ENCODE measurements at regions not wholly inside any gene's neighbourhood (a gene's known extent, or its start where the extent isn't known, plus 50 kb on each side); places are given as distances from the start of the nearest gene placed in this dataset.

GRCh38 chr5:167242701-167243100, 1048.7 kb upstream of the WWC1 start:
- Histone ChIP-seq H3K36me3 (no peaks in the 10 kb centered on the region), H3K4me1 (no peaks in the 10 kb centered on the region), H3K9me3 (no peaks in the 10 kb centered on the region), H3K27me3 (replicated peaks in 1 of 7) (no peaks in the 10 kb centered on the region), H3K27ac (no peak overlapping the region), H3K4me3 (no peak overlapping the region)
- TF ChIP-seq CTCF (IDR thresholded peaks at IDR 0.05 in 8 of 11, conservative IDR thresholded peaks at IDR 0.05 in 3 of 11), result no peak
- no peak for TF ChIP-seq POLR2AphosphoS5 (IDR thresholded peaks at IDR 0.05)
- TF ChIP-seq POLR2A (IDR thresholded peaks at IDR 0.05), result no peak
- WGBS, 5 donors, result 70 to 89% (median 80%) methylated on average over 4 of the region's 4 CpGs
- intact Hi-C loops (cut with DNase I; ENCODE audit: low total_unique reads), result no loop called here
- no peak for DNase-seq

- no peak for TF ChIP-seq POLR2AphosphoS5 (IDR thresholded peaks at IDR 0.05)
- TF ChIP-seq CTCF (IDR thresholded peaks at IDR 0.05 in 8 of 11, conservative IDR thresholded peaks at IDR 0.05 in 3 of 11), result no peak
- TF ChIP-seq POLR2A (IDR thresholded peaks at IDR 0.05), result no peak
Observed at GRCh38 chr5:167243463-167243862, 1048.0 kb upstream of the WWC1 start.

GRCh38 chr5:167244583-167244982, 1046.9 kb upstream of the WWC1 start:
- no peak for DNase-seq

More at GRCh38 chr5:167243463-167243862, 1048.0 kb upstream of the WWC1 start:
- H3K36me3 ChIP-seq, result no peaks in the 10 kb centered on the region
- intact Hi-C loops (cut with DNase I; ENCODE audit: low total_unique reads), result no loop called here
- WGBS, 5 donors, result 65 to 72% (median 65%) methylated on average over 2 of the region's 2 CpGs
- no peak overlapping the region for H3K4me3 ChIP-seq
- H3K4me1 ChIP-seq, result no peaks in the 10 kb centered on the region
- H3K27ac ChIP-seq, result no peak overlapping the region
- H3K27me3 ChIP-seq (replicated peaks in 1 of 7), result no peaks in the 10 kb centered on the region
- DNase-seq, result no peak
- H3K9me3 ChIP-seq, result no peaks in the 10 kb centered on the region

GRCh38 chr5:167245868-167246267, 1045.6 kb upstream of the WWC1 start:
- Histone ChIP-seq H3K27me3 (replicated peaks in 1 of 7) (no peaks in the 10 kb centered on the region), H3K9me3 (no peaks in the 10 kb centered on the region), H3K36me3 (no peaks in the 10 kb centered on the region), H3K4me1 (no peaks in the 10 kb centered on the region), H3K27ac (no peak overlapping the region), H3K4me3 (no peak overlapping the region)
- no peak for TF ChIP-seq POLR2A (IDR thresholded peaks at IDR 0.05)
- no peak for TF ChIP-seq POLR2AphosphoS5 (IDR thresholded peaks at IDR 0.05)
- TF ChIP-seq CTCF (IDR thresholded peaks at IDR 0.05 in 8 of 11, conservative IDR thresholded peaks at IDR 0.05 in 3 of 11), result no peak
- WGBS, 5 donors, result 57 to 77% (median 67%) methylated on average over 1 of the region's 1 CpG
- intact Hi-C loops (cut with DNase I; ENCODE audit: low total_unique reads), result no loop called here
- DNase-seq, result no peak

More at GRCh38 chr5:167244583-167244982, 1046.9 kb upstream of the WWC1 start:
- Histone ChIP-seq H3K9me3 (no peaks in the 10 kb centered on the region), H3K4me3 (no peak overlapping the region), H3K4me1 (no peaks in the 10 kb centered on the region), H3K27ac (no peak overlapping the region), H3K36me3 (no peaks in the 10 kb centered on the region), H3K27me3 (replicated peaks in 1 of 7) (no peaks in the 10 kb centered on the region)
- 53 to 68% (median 60%) methylated on average over 4 of the region's 4 CpGs for WGBS, 5 donors
- intact Hi-C loops (cut with DNase I; ENCODE audit: low total_unique reads), result no loop called here
- no peak for TF ChIP-seq POLR2AphosphoS5 (IDR thresholded peaks at IDR 0.05)

GRCh38 chr5:167247816-167248215, 1043.6 kb upstream of the WWC1 start:
- Histone ChIP-seq H3K4me1 (no peaks in the 10 kb centered on the region), H3K36me3 (no peaks in the 10 kb centered on the region), H3K4me3 (no peak overlapping the region), H3K27me3 (replicated peaks in 1 of 7) (no peaks in the 10 kb centered on the region), H3K9me3 (no peaks in the 10 kb centered on the region), H3K27ac (no peak overlapping the region)
- intact Hi-C loops (cut with DNase I; ENCODE audit: low total_unique reads), result no loop called here
- DNase-seq, result no peak
- TF ChIP-seq POLR2AphosphoS5 (IDR thresholded peaks at IDR 0.05), result no peak
- WGBS, 5 donors, result 86 to 90% (median 88%) methylated on average over 4 of the region's 4 CpGs
